BJ (cell line): ENCODE measurements at regions not wholly inside any gene's neighbourhood (a gene's known extent, or its start where the extent isn't known, plus 50 kb on each side); places are given as distances from the start of the nearest gene placed in this dataset.

Experiments
- CTCF ChIA-PET: fragments of 350-600 bp; formaldehyde crosslinking; extraction: SDS; loops from one replicate; lab custom pipeline; 2021; ENCODE audit warnings: antibody characterized with exemption, inconsistent platforms; lab: Yijun Ruan, JAX
- POLR2A ChIA-PET: fragments of 300-600 bp; sonication (Branson Sonifier 250); formaldehyde crosslinking; extraction: SDS; loops from one replicate; lab custom pipeline; 2021; ENCODE audit warnings: antibody characterized with exemption; lab: Charles Lee
- DNase-seq: peaks from one replicate; pipeline ENCODE4 v3.0.0-alpha.2; 2011; ENCODE audit warnings: low read depth
- H3K27me3 ChIP-seq: 2 replicates; pipeline ENCODE4 v1.6.0; 2011; ENCODE audit warnings: low read length; ENCODE audit not compliant: control insufficient read depth, insufficient read depth
- H3K36me3 ChIP-seq: 2 replicates; pipeline ENCODE4 v1.5.1; 2011; ENCODE audit warnings: low read length; ENCODE audit not compliant: control insufficient read depth, insufficient read depth
- H3K4me3 ChIP-seq: 2 replicates; pipeline ENCODE4 v1.5.1; 2011; ENCODE audit warnings: low read depth, mild to moderate bottlenecking, control low read depth, low read length
- TF ChIP-seq, protein P1 (sequence below): IDR thresholded peaks from 2 replicates; pipeline ENCODE4 v1.5.1; 2011; ENCODE audit warnings: low read depth, mild to moderate bottlenecking, control low read depth, inconsistent platforms, low read length, moderate library complexity; ENCODE audit not compliant: insufficient read depth

- ChIA-PET POLR2A (no interaction called here), CTCF (interaction anchor here (0.6 kb wide), 1 partner anchor 203 kb away, joined by 3 read pairs; no protein-coding TSS in a partner anchor)
- Histone ChIP-seq H3K27me3 (no peaks in the 10 kb centered on the region), H3K4me3 (no peak overlapping the region), H3K36me3 (no peaks in the 10 kb centered on the region)
- TF ChIP-seq, protein P1, sequence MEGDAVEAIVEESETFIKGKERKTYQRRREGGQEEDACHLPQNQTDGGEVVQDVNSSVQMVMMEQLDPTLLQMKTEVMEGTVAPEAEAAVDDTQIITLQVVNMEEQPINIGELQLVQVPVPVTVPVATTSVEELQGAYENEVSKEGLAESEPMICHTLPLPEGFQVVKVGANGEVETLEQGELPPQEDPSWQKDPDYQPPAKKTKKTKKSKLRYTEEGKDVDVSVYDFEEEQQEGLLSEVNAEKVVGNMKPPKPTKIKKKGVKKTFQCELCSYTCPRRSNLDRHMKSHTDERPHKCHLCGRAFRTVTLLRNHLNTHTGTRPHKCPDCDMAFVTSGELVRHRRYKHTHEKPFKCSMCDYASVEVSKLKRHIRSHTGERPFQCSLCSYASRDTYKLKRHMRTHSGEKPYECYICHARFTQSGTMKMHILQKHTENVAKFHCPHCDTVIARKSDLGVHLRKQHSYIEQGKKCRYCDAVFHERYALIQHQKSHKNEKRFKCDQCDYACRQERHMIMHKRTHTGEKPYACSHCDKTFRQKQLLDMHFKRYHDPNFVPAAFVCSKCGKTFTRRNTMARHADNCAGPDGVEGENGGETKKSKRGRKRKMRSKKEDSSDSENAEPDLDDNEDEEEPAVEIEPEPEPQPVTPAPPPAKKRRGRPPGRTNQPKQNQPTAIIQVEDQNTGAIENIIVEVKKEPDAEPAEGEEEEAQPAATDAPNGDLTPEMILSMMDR, result no peak
- no peak for DNase-seq
Measured at GRCh38 chr12:88921434-88921833, 341.2 kb upstream of the KITLG start.

DNA sequence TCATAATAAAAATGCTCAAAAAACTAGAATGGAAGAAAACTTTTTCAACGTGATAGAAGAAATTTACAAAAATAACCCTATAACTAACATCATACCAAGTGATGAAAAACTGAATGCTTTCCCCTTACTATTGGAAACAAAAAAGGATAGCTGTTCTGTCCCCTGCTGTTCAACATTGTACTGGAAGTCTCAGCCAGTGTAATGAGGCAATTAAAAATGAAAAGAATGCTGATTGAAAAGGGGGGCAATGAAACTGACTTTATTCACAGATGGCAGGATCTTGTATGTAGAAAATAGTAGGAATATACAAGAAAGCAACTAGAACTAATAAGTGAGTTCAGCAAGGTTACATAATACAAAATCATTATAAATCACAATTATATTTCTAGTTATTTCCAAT, 337.9 kb upstream of the KITLG start:
- Histone ChIP-seq H3K36me3 (no peaks in the 10 kb centered on the region), H3K27me3 (no peaks in the 10 kb centered on the region), H3K4me3 (no peak overlapping the region)
- TF ChIP-seq, protein P1, result no peak
- no peak for DNase-seq
- ChIA-PET POLR2A (no interaction called here), CTCF (interaction anchor here (0.6 to 1.5 kb wide), 2 partner anchors 10 to 28 kb away, joined by 3 read pairs; no protein-coding TSS in a partner anchor)

DNA sequence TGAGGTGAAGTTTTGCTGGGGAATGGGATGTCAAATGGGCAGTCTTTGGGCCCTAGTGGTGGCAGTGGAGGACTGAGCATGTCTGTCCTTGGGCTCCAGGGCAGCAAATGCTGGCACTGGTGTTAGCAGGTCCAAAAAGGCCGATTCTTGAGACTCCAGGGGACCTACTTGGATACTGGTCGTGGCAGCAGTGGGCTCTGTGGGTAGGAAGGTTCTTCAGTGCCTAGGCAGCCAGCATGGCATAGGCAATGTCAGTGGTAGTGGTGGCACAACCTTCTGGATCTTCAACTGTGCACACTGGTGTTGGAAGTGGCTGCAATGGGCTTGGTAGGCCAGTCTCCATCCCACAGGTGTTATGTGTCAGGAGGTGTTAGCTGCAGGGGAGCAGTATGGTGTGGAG, 334.7 kb upstream of the KITLG start:
- H3K36me3 ChIP-seq, result no peaks in the 10 kb centered on the region
- CTCF ChIA-PET, result no interaction called here
- TF ChIP-seq, protein P1, result no peak
- no peaks in the 10 kb centered on the region for H3K27me3 ChIP-seq
- POLR2A ChIA-PET, result no interaction called here
- no peak for DNase-seq
- no peak overlapping the region for H3K4me3 ChIP-seq

DNA sequence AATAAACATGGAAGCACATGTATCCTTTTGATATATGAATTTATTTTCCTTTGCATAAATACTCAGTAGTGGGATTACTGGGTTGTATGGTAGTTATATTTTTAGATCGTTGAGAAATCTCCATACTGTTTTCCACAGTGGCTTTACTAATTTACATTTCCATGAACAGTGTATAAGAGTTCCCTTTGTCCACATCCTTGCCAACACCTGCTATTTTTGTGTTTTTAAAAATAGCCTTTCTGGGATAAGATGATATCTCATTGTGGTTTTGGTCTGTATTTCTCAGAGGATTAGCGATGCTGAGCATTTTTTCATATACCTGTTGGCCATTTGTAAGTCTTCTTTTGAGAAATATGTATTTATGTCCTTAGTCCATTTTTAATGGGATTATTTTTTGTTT, 329.2 kb upstream of the KITLG start:
- Histone ChIP-seq H3K27me3 (no peaks in the 10 kb centered on the region), H3K4me3 (no peak overlapping the region), H3K36me3 (no peaks in the 10 kb centered on the region)
- ChIA-PET POLR2A (no interaction called here), CTCF (no interaction called here)
- TF ChIP-seq, protein P1, result no peak
- DNase-seq, result no peak

DNA sequence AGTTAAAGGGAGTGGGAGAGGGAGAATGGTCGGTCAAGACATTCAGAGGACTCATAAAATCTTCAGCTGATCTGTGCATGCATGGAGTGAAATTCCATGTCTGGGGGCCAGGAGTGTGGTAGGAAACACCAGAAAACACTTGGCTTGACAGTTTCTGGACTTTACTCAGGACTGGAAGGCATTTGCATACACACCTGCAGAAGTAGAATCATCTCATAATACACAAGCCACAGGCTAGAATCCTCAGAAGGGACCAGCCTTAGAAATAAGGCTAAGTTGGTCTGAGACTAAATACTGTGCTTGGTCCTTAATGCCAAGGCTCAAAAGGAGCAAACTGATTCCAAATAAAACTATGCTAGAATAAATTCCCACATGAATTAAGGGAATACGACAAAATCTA, 328.1 kb upstream of the KITLG start:
- POLR2A ChIA-PET, result no interaction called here
- DNase-seq, result no peak
- CTCF ChIA-PET, result no interaction called here

More for the DNA sequence above, 328.1 kb upstream of the KITLG start:
- Histone ChIP-seq H3K4me3 (no peak overlapping the region), H3K36me3 (no peaks in the 10 kb centered on the region), H3K27me3 (no peaks in the 10 kb centered on the region)
- TF ChIP-seq, protein P1, result no peak
